Head of caudate nucleus (tissue), 42 donors: ENCODE measurements at regions not wholly inside any gene's neighbourhood (a gene's known extent, or its start where the extent isn't known, plus 50 kb on each side); places are given as distances from the start of the nearest gene placed in this dataset.

ENCODE experiments used
- DNase-seq, 42 donors: peaks; one replicate each; pipeline versions ENCODE4 v3.0.0 to v3.0.0-alpha.2; 2020 to 2021; ENCODE audit warnings: mixed read lengths in 7 of 42
- intact Hi-C: fragments of 100-400 bp; cut with DNase I; formaldehyde crosslinking; loops from one replicate; pipeline ENCODE4 v1.15.0; 2022

- intact Hi-C loops, result no loop called here
- no peak for DNase-seq
Measured at GRCh38 chr3:153666991-153667740, 454.0 kb upstream of the ARHGEF26 start.

DNA sequence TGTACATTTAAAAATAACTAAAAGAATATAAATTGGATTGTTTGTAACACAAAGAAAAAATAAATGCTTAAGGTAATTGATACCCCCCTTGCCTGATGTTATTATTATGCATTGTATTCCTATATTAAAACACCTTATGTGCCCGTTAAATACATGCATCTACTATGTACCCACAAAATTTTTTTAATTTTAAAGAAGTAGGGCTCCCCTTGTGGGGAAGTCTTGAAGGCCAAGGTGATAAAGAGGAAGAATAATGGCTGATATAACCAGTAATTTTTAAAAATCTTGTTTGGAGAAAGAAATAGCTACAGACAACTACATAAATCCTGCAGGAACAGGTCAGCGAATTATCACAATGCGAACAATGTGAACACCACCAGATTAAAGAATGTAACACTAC, 451.7 kb upstream of the ARHGEF26 start:
- intact Hi-C loops, result no loop called here
- DNase-seq, result no peak

- DNase-seq, result no peak
- intact Hi-C loops, result no loop called here
Measured at GRCh38 chr3:153670577-153670976, 450.6 kb upstream of the ARHGEF26 start.

DNA sequence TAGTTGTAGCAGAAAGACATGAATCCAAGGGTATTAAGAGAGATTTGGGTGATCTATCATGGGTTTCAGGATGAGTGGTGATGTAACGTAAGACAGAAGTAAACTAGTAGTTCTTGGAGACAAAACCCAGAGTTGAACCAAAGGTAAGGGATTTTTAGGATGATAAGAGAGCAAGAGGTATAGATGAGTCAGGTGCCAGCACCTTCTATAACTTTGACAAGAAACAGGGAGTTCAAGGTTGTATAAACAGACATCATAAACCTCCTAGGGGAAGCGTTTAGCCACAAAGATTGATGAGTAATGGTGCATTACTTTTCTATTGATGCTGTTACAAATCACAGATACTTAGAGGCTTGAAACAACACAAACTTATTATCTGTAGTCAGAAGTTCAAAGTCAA, 447.3 kb upstream of the ARHGEF26 start:
- intact Hi-C loops, result no loop called here
- DNase-seq, result no peak

- intact Hi-C loops, result no loop called here
- DNase-seq, result no peak
Measured at GRCh38 chr3:153679714-153680113, 441.5 kb upstream of the ARHGEF26 start.

DNA sequence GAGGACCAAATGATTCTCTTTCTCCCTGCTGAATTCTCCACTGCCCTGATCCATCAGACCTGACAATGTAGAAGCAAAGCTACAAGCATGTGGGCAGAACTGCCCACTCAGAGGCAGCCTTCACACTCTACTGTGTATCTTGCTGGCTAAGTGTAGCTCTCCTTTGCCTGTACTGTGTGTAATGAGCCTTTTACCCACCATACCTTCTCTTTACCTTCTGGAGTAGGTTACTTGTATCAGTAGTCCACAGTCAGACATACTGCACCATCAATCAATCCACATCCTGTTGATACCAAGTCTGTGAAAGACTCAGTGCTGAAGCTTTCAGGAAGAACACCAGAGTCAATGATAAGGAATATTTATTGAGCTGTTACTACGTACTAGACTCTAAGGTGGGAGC, 440.7 kb upstream of the ARHGEF26 start:
- intact Hi-C loops, result no loop called here
- no peak for DNase-seq

- intact Hi-C loops, result no loop called here
- no peak for DNase-seq
Measured at GRCh38 chr3:153681057-153681456, 440.1 kb upstream of the ARHGEF26 start.

DNA sequence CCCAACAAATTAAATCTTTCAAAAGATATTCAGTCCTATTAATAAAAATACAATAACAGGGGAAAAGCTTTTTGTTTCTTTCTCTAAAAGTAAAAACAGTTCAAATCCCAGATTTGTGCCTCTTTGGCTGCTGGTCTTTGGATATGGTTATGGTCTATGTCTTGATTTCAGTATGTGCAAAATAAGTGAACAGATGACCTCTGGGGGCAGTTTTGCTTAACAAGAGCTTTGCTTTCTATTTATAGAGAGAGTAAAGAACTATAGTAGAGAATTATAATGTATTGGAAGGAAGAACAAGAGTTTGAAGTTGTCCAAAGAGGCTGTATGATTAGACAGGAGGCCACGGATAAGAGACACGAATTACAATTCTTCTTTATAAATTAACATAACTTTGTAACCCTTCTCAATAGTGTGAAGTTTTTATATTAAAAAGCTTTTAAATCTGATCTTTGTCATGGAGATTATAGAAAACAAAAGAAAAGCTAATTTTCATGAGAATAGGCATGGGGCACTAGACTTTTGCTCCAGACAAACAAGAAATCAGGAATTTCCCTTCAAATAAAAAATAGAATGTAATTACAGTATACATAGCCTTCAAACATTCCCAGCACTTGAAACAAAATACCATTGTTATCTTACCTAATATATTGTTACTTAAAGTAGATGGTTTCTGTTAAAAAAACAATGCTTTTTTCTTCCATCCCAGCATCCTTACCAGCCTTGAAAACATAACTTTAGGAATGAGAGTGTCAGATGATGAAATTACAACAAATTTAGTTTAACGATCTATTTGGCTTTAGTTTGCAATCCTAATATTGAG, 432.7 kb upstream of the ARHGEF26 start:
- DNase-seq, result no peak
- intact Hi-C loops, result no loop called here

DNA sequence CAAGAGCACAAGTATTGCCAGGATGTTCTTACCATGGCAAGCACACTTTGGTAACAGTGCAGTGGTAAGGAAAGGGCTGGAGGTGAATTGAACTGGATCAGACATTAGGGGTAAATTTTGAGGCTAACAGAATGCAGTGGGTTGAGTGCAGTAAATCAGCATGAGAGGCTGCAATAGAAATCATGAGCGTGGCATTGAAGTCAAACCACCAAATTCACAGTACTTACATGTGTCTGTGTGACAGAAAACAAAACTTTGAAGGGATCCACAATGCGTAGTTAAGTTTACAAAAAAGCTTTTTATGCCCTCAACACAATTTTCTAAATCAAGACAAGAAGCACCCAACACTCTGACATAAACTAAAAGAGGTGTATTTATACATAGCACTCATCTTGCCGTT, 428.0 kb upstream of the ARHGEF26 start:
- no peak for DNase-seq
- intact Hi-C loops, result no loop called here

DNA sequence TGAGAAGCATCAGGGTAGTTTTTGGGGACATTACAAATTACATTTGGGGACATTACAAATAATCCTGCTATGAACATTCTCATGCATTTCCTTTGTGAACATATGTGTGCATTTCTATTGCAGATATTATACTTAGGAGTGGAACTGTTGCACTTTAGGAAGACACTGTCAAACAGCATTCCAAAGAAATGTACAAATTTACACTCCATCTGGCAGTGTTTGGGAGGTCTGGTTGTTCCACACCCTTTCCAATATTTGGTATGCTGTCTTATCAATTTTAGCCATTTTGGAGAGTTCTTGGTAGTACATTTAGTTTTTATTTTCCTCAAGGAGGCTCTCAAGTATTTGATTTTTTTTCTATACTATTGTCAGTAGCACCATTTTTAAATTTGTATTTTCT, 419.1 kb upstream of the ARHGEF26 start:
- intact Hi-C loops, result no loop called here
- no peak for DNase-seq

DNA sequence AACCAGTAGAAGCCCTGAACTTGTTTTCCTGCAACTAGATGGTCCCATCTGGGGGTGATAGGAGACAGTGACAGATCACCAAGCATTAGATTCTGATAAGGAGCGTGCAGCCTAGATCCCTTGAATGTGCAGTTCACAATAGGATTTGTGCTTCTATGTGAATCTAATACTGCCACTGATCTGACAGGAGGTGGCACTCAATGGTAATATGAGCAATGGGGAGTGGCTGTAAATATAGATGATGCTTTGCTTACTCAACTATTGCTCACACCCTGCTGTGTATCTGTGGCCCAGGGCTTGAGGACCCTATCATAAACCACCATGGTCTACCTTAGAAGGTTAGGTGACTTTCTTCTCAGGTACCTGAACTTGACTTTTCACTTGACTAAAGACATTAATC, 417.1 kb upstream of the ARHGEF26 start:
- intact Hi-C loops, result no loop called here
- no peak for DNase-seq

DNA sequence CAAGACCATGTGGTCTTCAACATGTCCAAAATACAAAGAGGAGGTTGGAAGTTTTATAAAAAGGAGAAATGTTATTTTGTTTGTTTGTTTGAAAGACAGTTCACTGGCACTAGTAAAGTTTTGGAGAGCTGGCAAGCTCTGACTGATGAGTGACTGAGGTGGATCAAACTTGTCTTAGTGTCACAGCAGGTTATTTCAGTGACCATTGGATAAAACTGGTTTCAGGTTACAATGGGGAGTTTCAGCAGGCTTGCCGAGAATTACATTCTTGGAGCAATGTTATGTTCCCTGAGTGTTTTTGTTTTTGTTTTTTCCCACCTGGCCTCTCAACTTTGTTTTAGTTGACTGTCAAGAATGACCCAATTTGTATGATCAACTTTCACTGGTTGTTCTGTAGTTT, 414.5 kb upstream of the ARHGEF26 start:
- no peak for DNase-seq
- intact Hi-C loops, result no loop called here

DNA sequence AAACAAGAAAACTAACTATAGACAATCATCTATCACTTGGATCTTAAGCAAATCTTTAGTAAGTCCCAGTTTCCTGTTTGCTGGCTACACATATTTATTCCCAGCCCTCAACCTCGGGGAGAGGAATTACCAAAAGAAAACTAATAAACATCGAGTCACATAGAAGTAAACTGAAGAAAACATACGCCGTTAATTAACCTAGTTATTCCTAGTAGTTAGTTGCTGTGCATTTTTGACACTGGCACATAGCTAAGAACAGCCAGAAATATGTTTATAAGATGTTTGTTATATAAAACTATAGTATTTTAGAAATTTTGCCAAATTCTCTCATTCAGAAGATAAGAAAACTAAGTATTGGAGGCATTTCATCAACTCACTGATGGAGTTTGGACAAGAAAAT, 407.2 kb upstream of the ARHGEF26 start:
- intact Hi-C loops, result no loop called here
- DNase-seq, result no peak

- DNase-seq, result no peak
- intact Hi-C loops, result no loop called here
Measured at GRCh38 chr3:153714588-153715290, 406.5 kb upstream of the ARHGEF26 start.

DNA sequence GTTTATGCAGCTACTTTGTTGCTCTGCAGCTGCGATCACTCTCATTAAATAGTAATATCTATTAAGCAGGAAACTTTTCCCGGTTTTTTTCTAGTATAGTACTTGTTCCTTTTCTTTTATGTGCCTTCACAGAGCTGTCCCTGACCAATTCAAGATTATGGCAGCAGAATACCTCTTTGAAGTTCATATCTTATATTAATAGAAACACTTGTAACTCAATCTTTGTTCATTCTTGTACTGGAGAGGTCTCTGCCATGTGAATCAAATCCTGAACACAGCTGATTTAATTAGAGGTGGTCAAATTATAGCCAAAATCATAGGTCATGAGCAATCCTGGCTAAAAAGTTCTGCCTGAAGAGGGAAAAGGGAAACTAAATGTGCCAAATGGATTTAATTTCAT, 399.0 kb upstream of the ARHGEF26 start:
- intact Hi-C loops, result no loop called here
- DNase-seq, result no peak

GRCh38 chr3:153731071-153731470, 390.1 kb upstream of the ARHGEF26 start:
- intact Hi-C loops, result no loop called here
- no peak for DNase-seq

- no peak for DNase-seq
- intact Hi-C loops, result no loop called here
Measured at GRCh38 chr3:153734777-153735551, 386.2 kb upstream of the ARHGEF26 start.

- intact Hi-C loops, result no loop called here
- no peak for DNase-seq
Measured at GRCh38 chr3:153740109-153740508, 381.1 kb upstream of the ARHGEF26 start.

GRCh38 chr3:153744889-153745288, 376.3 kb upstream of the ARHGEF26 start:
- intact Hi-C loops, result no loop called here
- no peak for DNase-seq
